T47D (cell line): ENCODE measurements at regions not wholly inside any gene's neighbourhood (a gene's known extent, or its start where the extent isn't known, plus 50 kb on each side); places are given as distances from the start of the nearest gene placed in this dataset.

Source experiments
- DNase-seq, 2 experiments: peaks; one replicate each; pipeline versions ENCODE4 v3.0.0 to v3.0.0-alpha.2; 2011 to 2012; ENCODE audit warnings: low read depth in 1 of 2, low spot score in 1 of 2
- JUND ChIP-seq: IDR thresholded peaks from 2 replicates; pipeline ENCODE4 v1.6.1; 2012; ENCODE audit warnings: low read depth
- in situ Hi-C: cut with HindIII; loops from 2 replicates; pipeline ENCODE4 v1.10.0; 2016; ENCODE audit warnings: low sequenced_read_pairs, low pct_unique_long_range_greater_than_20kb

DNA sequence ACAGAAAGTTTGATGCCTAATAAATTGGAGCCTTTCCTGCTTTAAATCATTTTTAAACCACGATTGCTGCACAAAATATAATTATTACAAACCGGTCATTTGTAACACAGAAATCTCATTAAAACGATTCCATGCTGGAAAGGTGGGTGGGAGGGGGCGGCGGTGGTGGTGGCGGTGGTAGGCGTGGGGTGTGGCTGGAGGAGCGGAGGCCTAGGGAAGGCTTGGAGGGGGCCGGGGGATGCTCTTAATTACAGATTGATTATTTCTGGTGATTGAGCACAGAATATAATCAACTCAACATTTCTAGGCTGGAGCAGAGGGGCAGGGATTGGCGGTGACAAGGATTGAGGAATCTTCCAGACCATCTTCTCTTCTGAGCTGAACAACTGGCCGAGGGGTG lies 157.5 kb downstream of the TRIM29 start:
- DNase-seq, result no peak
- TF ChIP-seq JUND, result no peak
- in situ Hi-C loops, result no loop called here

DNA sequence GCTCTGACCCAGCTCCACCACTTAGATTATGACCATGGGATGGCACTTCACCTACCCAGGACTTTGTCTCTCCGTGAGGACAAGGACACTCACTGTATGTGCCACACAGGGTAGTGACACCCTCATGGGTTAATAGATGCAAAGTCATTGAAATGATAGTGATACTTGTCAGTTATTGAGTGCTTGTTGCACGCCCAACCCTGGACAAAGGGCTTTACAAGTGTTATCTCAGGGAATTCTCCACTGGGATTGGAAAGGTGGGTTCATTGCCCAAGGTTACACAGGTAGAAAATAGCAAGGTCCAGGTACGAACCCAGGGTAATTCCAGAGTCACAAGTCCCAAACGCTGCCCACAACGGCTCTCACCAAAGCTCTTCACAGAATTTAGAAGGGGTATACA lies 158.2 kb downstream of the TRIM29 start:
- in situ Hi-C loops, result no loop called here
- no peak for DNase-seq
- no peak for TF ChIP-seq JUND

DNA sequence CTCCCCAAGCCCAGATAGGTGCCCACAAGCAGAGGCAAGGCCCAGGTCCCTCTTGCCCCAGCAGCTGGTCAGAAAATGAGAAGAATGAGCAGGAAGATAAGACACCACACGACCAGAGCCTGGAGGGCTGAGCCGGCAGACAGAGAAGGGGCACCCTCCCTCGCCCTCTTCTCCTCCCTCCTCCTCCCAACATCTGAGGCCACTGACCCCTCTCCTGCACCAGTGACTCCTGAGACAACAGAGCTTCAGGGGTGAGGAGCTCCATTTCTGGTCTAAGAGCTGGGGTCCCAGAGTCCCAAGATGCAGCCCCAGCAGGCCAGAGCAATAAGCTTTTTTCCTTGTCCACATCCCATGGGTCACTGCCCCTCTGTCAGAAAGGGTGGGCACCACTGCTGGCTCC lies 159.2 kb downstream of the TRIM29 start:
- in situ Hi-C loops, result no loop called here
- DNase-seq, result no peak
- no peak for TF ChIP-seq JUND

DNA sequence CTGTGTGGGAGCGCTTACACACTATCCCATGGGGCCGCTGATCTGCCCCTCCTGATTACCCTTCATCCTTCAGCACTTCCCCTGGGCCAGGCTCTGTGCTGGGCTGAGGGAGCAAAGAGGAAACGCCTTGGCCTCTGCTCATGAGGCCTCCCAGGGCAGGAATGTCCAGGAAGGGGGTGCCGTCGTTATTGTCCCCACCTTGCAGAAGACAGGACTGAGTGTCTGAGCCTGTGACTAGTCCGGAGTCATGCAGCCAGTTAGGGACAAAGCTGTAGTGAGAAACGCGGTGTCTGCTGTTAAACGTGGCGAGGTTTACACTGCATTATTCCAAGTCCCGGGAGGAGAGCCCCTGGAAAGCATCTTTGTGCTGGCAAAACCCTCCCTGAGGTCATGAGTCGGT lies 160.0 kb downstream of the TRIM29 start:
- TF ChIP-seq JUND, result no peak
- in situ Hi-C loops, result no loop called here
- no peak for DNase-seq

GRCh38 chr11:119977561-119977860 lies 160.4 kb downstream of the TRIM29 start:
- TF ChIP-seq JUND, result no peak
- no peak for DNase-seq
- in situ Hi-C loops, result no loop called here

- in situ Hi-C loops, result no loop called here
- no peak for TF ChIP-seq JUND
- no peak for DNase-seq
Measured at GRCh38 chr11:119976805-119977560, 160.9 kb downstream of the TRIM29 start.

DNA sequence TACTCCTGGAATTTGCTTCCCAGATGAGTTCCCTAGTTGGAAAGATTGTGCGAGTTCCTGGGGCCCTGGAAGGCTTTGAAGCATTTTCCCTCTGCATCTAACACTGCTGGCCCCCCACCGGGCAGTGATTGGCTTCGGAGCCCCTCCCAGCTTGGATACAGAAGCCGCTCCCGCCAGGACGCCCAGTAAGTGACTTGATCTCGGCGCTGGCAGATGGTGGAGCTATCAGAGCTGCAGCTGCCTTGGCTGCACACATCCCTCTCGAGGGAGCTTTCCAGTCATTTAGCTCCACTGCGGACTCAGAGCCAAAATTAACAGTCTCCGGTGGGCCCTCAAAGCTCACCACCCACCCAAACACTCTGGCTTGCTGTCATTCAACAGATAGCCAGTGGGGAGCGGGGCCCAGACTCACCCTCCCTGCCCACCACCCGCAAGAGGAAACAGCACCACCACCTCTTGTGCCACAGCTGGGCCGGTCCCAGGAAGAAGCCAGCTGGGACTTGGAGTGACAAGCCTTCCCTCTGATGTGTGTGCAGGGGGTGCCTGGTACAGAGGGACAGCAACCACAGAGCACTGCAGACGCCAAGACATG lies 162.3 kb downstream of the TRIM29 start:
- no peak for TF ChIP-seq JUND
- in situ Hi-C loops, result no loop called here
- no peak for DNase-seq

- DNase-seq, result no peak
- in situ Hi-C loops, result no loop called here
- no peak for TF ChIP-seq JUND
Measured at GRCh38 chr11:119974467-119974866, 163.4 kb downstream of the TRIM29 start.

GRCh38 chr11:119974051-119974450 lies 163.9 kb downstream of the TRIM29 start:
- no peak for TF ChIP-seq JUND
- DNase-seq, result no peak
- in situ Hi-C loops, result no loop called here

DNA sequence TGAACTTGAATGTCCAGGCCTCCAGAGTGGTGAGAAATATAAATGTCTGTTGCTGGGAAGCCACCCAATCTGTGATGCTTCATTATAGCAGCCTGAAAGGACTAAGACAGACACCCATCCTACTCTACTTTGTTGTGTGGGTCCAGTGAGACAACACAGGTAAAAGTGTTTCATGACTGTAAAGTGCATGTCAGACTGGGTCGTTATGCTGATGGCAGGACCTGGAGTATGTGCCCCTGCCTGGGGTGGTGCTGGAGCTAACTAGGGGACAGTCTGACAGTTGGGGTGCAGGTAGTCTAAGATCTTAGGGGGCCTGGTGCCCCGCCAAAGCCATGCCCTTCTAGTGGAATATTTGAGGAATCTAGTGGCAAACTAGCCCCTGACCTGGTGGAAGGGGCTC lies 165.6 kb downstream of the TRIM29 start:
- no peak for TF ChIP-seq JUND
- no peak for DNase-seq
- in situ Hi-C loops, result no loop called here

DNA sequence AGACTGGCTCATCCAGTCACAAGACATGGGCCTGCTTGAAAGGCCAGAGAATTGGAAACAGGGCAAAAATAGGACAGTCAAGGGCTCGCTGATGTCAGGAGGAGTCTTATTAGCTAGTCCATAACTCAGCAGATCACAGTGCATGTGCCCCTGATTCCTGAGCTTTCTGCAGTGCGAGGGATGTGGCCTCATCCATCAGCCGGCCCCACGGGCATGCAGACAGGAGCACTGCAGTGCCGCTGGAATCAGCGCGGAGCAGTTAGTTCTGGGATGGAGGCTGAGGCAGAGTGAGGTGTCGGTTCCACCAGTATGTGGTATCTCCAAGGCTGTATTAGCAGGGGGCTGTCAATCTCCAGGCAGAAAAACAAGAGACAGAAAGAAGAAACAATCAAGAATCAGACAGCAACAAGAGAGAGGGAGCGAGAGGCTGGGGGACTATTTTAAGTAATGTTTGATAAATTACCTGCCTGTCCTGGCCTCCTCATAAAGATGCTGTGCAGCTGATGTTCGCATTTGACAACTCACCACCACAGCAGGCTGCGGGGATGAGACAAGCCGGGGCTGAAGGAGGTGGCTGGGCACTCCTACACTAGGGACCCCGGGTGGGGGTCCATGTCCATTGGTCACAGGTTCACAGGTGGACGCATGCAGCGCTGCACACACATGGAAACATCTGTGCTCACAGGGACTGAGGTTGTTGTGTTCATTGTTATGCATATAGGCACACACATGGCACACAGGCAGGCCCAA lies 167.2 kb downstream of the TRIM29 start:
- TF ChIP-seq JUND, result no peak
- no peak for DNase-seq
- in situ Hi-C loops, result no loop called here

- no peak for TF ChIP-seq JUND
- peak in 1 of 2 experiments; percentile 79 for DNase-seq
- in situ Hi-C loops, result no loop called here
Measured at GRCh38 chr11:119964136-119965025, 173.5 kb downstream of the TRIM29 start.
